A673 (cell line): ENCODE measurements at regions not wholly inside any gene's neighbourhood (a gene's known extent, or its start where the extent isn't known, plus 50 kb on each side); places are given as distances from the start of the nearest gene placed in this dataset.

Source experiments
- EZH2 ChIP-seq: fragments of 200-600 bp; sonication (generic); IDR thresholded peaks from 2 replicates; pipeline ENCODE4 v1.6.1; 2017; ENCODE audit warnings: borderline replicate concordance, low read depth, mild to moderate bottlenecking, mixed read lengths, antibody characterized with exemption, low read length; ENCODE audit not compliant: poor library complexity, severe bottlenecking
- TF ChIP-seq, protein P1 (sequence below): fragments of 300-800, 200-600 bp; sonication (generic); conservative IDR thresholded peaks from 2 replicates; pipeline ENCODE4 v1.5.1; 2017; ENCODE audit warnings: low read depth, mild to moderate bottlenecking, antibody characterized with exemption, low read length, moderate library complexity, mixed read lengths

DNA sequence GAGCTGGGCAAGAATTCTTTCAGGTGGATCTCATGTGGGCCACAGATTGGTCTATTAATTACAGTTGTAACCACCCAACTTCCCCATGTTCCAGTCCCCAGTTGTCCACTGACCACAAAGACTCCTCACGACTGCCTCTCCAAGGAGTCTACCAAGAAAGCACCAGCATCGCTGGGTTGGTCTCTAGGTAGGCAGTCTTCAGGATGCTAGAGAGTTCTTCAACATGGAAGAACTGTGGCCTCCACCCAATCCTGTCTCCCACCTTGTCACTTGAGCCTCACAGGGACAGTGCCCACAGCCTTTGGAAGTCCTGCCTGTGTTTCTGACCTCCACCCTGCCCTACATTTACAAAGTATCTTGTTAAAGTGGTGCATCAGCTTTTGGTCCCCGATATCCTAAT, 184.7 kb upstream of the FN1 start:
- TF ChIP-seq EZH2: no peak
- TF ChIP-seq, protein P1, sequence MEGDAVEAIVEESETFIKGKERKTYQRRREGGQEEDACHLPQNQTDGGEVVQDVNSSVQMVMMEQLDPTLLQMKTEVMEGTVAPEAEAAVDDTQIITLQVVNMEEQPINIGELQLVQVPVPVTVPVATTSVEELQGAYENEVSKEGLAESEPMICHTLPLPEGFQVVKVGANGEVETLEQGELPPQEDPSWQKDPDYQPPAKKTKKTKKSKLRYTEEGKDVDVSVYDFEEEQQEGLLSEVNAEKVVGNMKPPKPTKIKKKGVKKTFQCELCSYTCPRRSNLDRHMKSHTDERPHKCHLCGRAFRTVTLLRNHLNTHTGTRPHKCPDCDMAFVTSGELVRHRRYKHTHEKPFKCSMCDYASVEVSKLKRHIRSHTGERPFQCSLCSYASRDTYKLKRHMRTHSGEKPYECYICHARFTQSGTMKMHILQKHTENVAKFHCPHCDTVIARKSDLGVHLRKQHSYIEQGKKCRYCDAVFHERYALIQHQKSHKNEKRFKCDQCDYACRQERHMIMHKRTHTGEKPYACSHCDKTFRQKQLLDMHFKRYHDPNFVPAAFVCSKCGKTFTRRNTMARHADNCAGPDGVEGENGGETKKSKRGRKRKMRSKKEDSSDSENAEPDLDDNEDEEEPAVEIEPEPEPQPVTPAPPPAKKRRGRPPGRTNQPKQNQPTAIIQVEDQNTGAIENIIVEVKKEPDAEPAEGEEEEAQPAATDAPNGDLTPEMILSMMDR: no peak
